HepG2 (cell line): ENCODE measurements at regions not wholly inside any gene's neighbourhood (a gene's known extent, or its start where the extent isn't known, plus 50 kb on each side); places are given as distances from the start of the nearest gene placed in this dataset.

Source experiments
- EZH2 ChIP-seq: conservative IDR thresholded peaks from 2 replicates; pipeline ENCODE4 v1.6.1; 2012; ENCODE audit warnings: mild to moderate bottlenecking, low read depth, low read length, moderate library complexity
- HNRNPL ChIP-seq: fragments of 200-400 bp; formaldehyde crosslinking; IDR thresholded peaks from 2 replicates; pipeline ENCODE4 v1.6.1; 2017; ENCODE audit warnings: mild to moderate bottlenecking, low read depth, low read length
- ZFP36L2 ChIP-seq: sonication (generic); formaldehyde crosslinking; IDR thresholded peaks from 2 replicates; pipeline ENCODE4 v1.4.0; 2020; ENCODE audit warnings: missing genetic modification reagents
- ZNF530 ChIP-seq: sonication (generic); formaldehyde crosslinking; IDR thresholded peaks from 2 replicates; pipeline ENCODE4 v1.5.0; 2020; ENCODE audit warnings: low read depth, mild to moderate bottlenecking, missing genetic modification reagents
- TF ChIP-seq, protein P1 (sequence below): sonication (generic); formaldehyde crosslinking; IDR thresholded peaks from 2 replicates; pipeline ENCODE4 v1.5.0; 2020; ENCODE audit warnings: mild to moderate bottlenecking, missing genetic modification reagents, moderate library complexity
- TF ChIP-seq, protein P2 (sequence below): sonication (generic); formaldehyde crosslinking; IDR thresholded peaks from 2 replicates; pipeline ENCODE4 v1.4.0; 2020; ENCODE audit warnings: missing genetic modification reagents

DNA sequence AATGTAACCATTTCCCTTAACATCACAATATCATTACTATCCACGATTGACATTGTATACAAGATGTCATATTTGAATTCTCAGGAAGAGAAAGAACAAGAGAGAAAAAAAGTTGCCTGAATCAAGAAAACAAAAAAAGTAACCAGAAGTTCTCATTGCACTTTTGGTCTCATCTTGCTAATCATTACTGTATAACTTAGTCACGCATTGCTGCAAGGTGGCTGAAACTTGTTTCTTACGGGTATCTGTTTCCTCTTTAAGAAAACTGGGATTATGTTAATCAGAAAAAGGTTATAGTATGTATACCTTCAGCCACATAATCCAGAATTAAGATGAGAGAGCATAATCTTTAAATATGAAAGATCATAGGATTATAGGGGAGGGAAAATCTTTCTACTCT lies 639.7 kb upstream of the SYT4 start:
- TF ChIP-seq EZH2 (no peak), ZNF530 (CRISPR knock-in tag) (no peak), HNRNPL (no peak), ZFP36L2 (CRISPR knock-in tag) (no peak)
- TF ChIP-seq, protein P1, sequence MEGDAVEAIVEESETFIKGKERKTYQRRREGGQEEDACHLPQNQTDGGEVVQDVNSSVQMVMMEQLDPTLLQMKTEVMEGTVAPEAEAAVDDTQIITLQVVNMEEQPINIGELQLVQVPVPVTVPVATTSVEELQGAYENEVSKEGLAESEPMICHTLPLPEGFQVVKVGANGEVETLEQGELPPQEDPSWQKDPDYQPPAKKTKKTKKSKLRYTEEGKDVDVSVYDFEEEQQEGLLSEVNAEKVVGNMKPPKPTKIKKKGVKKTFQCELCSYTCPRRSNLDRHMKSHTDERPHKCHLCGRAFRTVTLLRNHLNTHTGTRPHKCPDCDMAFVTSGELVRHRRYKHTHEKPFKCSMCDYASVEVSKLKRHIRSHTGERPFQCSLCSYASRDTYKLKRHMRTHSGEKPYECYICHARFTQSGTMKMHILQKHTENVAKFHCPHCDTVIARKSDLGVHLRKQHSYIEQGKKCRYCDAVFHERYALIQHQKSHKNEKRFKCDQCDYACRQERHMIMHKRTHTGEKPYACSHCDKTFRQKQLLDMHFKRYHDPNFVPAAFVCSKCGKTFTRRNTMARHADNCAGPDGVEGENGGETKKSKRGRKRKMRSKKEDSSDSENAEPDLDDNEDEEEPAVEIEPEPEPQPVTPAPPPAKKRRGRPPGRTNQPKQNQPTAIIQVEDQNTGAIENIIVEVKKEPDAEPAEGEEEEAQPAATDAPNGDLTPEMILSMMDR (CRISPR knock-in tag): no peak
- TF ChIP-seq, protein P2, sequence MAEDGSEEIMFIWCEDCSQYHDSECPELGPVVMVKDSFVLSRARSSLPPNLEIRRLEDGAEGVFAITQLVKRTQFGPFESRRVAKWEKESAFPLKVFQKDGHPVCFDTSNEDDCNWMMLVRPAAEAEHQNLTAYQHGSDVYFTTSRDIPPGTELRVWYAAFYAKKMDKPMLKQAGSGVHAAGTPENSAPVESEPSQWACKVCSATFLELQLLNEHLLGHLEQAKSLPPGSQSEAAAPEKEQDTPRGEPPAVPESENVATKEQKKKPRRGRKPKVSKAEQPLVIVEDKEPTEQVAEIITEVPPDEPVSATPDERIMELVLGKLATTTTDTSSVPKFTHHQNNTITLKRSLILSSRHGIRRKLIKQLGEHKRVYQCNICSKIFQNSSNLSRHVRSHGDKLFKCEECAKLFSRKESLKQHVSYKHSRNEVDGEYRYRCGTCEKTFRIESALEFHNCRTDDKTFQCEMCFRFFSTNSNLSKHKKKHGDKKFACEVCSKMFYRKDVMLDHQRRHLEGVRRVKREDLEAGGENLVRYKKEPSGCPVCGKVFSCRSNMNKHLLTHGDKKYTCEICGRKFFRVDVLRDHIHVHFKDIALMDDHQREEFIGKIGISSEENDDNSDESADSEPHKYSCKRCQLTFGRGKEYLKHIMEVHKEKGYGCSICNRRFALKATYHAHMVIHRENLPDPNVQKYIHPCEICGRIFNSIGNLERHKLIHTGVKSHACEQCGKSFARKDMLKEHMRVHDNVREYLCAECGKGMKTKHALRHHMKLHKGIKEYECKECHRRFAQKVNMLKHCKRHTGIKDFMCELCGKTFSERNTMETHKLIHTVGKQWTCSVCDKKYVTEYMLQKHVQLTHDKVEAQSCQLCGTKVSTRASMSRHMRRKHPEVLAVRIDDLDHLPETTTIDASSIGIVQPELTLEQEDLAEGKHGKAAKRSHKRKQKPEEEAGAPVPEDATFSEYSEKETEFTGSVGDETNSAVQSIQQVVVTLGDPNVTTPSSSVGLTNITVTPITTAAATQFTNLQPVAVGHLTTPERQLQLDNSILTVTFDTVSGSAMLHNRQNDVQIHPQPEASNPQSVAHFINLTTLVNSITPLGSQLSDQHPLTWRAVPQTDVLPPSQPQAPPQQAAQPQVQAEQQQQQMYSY (CRISPR knock-in tag): no peak
